ENCODE measurements at regions not wholly inside any gene's neighbourhood (a gene's known extent, or its start where the extent isn't known, plus 50 kb on each side); places are given as distances from the start of the nearest gene placed in this dataset.

DNA sequence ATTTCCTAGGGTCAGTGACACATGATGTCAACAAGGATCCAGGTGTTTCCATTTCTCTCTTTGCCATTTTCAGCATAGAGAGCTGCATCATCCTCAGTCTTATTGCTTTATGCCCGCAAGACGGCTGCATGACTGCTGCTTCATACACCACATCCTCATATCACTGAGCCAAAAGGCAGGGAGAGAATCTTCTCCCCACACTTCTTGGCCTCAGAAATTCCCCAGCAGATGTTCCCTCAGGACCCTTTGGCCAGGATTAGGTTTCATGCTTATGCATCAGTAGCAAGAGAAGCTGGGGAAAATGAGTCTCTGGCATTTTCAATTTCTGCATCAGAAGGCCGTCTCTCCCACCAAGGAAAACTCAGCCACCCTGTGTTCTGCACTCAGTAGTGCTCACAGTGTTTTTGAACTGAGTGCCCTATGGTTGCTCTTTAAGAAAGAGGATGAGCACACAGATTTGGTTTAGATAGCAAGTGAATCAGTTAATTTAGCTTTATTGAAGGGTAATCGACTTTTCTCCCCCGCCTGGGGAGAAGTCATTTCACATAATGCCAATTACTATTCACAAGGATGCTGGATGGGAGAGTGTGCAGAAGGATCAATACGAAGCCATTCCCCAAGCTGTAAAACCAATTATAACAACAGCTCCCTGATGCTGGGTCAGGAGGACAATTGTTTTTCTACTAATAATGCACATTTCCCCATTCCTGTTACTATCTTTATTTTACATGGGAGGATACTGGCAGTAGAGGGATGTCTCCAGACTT lies 360.2 kb downstream of the HHIPL2 start:
- TF ChIP-seq, protein P1, sequence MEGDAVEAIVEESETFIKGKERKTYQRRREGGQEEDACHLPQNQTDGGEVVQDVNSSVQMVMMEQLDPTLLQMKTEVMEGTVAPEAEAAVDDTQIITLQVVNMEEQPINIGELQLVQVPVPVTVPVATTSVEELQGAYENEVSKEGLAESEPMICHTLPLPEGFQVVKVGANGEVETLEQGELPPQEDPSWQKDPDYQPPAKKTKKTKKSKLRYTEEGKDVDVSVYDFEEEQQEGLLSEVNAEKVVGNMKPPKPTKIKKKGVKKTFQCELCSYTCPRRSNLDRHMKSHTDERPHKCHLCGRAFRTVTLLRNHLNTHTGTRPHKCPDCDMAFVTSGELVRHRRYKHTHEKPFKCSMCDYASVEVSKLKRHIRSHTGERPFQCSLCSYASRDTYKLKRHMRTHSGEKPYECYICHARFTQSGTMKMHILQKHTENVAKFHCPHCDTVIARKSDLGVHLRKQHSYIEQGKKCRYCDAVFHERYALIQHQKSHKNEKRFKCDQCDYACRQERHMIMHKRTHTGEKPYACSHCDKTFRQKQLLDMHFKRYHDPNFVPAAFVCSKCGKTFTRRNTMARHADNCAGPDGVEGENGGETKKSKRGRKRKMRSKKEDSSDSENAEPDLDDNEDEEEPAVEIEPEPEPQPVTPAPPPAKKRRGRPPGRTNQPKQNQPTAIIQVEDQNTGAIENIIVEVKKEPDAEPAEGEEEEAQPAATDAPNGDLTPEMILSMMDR (IDR thresholded peaks at IDR 0.05), result no peak
- no peak for TF ChIP-seq POLR2A (IDR thresholded peaks at IDR 0.05)

Data from prostate gland (tissue), 2 donors.